Fibroblast of lung (primary cell): ENCODE measurements at regions not wholly inside any gene's neighbourhood (a gene's known extent, or its start where the extent isn't known, plus 50 kb on each side); places are given as distances from the start of the nearest gene placed in this dataset.

Experiments
- EZH2 ChIP-seq: IDR thresholded peaks from 2 replicates; pipeline ENCODE4 v1.5.1; 2012; ENCODE audit warnings: low read length, control low read depth, mild to moderate bottlenecking; ENCODE audit errors: missing control alignments
- TF ChIP-seq, protein P1 (sequence below), 2 donors: IDR thresholded peaks in 1 of 2; conservative IDR thresholded peaks in 1 of 2; 1 replicate in 1 of 2; 2 replicates in 1 of 2; pipeline ENCODE4 v1.5.1; 2011 to 2012; ENCODE audit warnings: low read length in 2 of 2, control low read depth in 1 of 2, inconsistent platforms in 1 of 2, low read depth in 1 of 2, mild to moderate bottlenecking in 1 of 2

DNA sequence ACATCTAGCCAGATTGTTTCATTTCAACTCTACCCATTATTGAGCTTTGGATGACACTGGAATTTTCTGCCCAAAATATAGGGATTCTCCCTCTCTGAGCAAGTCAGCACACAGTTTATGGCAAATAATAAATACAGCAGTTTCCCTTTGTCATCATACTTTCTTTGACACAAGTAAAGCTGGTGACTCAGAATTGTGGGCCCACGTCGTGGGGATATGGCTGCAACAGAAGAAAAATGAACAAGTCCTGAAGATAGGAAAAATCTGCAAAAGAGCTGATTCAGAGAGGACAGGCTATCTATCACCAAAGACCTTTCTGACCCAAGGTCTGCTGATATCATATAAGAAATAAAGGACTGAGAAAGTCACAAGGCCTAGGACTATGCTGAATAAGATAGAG lies 236.3 kb upstream of the ZC3H12C start:
- TF ChIP-seq, protein P1, sequence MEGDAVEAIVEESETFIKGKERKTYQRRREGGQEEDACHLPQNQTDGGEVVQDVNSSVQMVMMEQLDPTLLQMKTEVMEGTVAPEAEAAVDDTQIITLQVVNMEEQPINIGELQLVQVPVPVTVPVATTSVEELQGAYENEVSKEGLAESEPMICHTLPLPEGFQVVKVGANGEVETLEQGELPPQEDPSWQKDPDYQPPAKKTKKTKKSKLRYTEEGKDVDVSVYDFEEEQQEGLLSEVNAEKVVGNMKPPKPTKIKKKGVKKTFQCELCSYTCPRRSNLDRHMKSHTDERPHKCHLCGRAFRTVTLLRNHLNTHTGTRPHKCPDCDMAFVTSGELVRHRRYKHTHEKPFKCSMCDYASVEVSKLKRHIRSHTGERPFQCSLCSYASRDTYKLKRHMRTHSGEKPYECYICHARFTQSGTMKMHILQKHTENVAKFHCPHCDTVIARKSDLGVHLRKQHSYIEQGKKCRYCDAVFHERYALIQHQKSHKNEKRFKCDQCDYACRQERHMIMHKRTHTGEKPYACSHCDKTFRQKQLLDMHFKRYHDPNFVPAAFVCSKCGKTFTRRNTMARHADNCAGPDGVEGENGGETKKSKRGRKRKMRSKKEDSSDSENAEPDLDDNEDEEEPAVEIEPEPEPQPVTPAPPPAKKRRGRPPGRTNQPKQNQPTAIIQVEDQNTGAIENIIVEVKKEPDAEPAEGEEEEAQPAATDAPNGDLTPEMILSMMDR (conservative IDR thresholded peaks at IDR 0.05 in 1 of 2, IDR thresholded peaks at IDR 0.05 in 1 of 2; ENCODE audit: low read depth in 1 of 2, low read length in 2 of 2) = no peak
- no peak for TF ChIP-seq EZH2
